GM12874 (cell line): ENCODE measurements at regions not wholly inside any gene's neighbourhood (a gene's known extent, or its start where the extent isn't known, plus 50 kb on each side); places are given as distances from the start of the nearest gene placed in this dataset.
A peak's percentile ranks its signal among the peaks of the same experiment; 100 is the strongest.

Source experiments
- TF ChIP-seq, protein P1 (sequence below): IDR thresholded peaks from 2 replicates; pipeline ENCODE4 v1.5.1; 2011; ENCODE audit warnings: low read depth, mild to moderate bottlenecking, control low read depth, low read length, moderate library complexity; ENCODE audit not compliant: insufficient read depth

DNA sequence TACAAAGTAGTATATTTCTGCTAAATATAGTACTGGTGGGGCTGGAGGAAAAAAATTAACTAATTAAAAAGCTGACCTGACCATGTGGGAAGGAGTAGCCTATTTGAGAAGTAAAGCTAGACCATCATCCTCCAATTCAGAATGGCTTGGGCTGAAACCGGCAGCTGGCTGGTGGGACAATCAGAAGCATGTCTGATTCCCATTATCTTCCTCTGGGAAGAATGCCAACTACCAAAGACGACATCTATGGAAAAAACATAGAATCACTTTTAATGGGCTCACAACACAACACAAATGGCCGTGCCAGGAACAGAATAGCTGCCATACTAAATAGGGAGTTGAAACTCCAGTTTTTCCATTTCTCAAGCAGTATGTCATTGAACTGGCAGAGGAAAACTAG is 120.4 kb upstream of the FREM2 start:
- TF ChIP-seq, protein P1, sequence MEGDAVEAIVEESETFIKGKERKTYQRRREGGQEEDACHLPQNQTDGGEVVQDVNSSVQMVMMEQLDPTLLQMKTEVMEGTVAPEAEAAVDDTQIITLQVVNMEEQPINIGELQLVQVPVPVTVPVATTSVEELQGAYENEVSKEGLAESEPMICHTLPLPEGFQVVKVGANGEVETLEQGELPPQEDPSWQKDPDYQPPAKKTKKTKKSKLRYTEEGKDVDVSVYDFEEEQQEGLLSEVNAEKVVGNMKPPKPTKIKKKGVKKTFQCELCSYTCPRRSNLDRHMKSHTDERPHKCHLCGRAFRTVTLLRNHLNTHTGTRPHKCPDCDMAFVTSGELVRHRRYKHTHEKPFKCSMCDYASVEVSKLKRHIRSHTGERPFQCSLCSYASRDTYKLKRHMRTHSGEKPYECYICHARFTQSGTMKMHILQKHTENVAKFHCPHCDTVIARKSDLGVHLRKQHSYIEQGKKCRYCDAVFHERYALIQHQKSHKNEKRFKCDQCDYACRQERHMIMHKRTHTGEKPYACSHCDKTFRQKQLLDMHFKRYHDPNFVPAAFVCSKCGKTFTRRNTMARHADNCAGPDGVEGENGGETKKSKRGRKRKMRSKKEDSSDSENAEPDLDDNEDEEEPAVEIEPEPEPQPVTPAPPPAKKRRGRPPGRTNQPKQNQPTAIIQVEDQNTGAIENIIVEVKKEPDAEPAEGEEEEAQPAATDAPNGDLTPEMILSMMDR, result no peak

DNA sequence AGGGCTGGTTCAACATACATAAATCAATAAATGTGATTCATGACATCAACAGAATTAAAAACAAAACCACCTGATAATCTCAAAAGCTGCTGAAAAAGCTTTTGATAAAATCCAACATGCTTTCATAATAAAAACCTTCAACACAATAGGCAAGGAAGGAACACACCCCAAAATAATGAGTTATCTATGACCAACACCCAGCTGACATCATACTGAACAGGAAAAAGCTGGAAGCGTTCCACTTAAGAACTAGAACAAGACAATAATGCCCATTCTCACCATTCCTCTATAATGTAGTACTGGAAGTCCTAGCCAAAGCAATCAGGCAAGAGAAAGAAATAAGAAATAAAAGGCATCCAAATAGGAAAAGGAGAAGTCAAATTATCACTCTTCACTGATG is 116.2 kb upstream of the FREM2 start:
- TF ChIP-seq, protein P1, result no peak

DNA sequence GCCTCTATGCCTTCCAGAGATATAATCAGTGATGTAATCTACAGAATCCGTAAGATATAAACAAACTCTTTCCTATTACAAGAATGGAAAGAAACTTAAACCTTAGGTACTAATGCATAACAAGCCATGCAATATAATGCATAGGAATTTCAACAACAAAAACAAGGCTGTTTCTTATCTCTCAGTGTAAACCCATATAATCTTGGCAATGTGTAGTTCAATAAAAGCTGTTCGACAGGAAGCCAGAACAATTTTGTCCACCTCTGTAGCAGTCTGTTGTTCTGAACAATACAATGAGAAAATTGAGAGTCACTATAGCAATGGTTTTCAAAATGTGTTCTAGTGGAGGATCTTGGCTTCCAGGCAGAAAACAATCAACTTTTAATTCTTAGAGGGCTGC is 111.5 kb upstream of the FREM2 start:
- TF ChIP-seq, protein P1, result no peak

DNA sequence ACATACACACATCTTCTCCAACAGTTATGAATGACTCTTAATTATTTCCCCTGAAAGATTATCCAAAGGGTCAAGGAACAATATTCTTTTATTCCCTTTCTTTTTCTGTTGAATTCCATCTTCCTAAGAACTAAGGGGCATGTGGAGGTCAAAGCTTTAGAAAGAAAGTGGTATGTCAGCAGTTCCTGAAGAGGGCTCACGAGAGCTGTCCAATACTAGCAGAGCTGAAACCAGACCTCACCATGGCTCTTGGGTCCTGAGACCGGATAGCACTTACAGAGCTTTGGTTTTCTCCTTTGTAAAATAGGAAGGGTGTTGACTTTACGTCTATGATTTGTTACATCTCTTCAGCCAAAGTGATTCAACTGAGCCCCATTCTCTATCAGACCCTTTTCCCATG is 109.8 kb upstream of the FREM2 start:
- TF ChIP-seq, protein P1, result no peak

DNA sequence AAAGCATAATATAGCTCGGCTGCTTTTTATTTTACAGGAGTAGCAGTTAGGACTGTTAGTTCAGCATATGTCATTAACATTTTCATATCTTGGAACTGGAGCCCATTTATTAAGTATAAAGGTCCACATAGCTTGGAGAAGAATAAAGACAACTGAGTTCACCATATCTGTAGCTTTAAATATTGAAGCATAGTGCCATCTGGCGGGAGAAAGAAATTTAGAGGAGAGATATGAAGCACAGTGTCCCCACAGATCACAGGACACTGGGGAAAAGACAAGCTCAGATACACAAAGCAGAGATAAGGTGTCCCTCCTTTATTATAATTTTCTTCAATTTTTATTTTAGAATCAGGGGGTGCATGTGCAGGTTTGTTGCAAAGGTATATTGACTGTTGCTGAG is 104.7 kb upstream of the FREM2 start:
- TF ChIP-seq, protein P1, result 0 out of 2 replicates have a peak, but pooled peaks have one; percentile 4

DNA sequence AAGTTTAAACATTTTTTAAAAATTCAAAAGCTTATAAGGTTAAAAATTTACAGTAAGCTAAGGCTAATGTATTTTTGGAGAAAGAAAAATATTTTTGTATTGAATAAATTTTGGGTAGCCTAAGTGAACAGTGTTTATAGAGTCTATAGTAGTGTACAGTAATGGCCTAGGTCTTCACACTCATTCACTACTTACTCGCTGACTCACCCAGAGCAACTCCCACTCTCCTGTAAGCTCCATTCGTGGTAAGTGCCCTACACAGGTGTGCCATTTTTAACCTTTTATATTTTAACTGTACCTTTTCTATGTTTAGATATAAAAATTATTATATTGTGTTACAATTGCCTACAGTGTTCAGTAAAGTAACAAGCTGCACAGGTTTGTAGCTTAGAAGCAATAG is 96.6 kb upstream of the FREM2 start:
- TF ChIP-seq, protein P1, result no peak

DNA sequence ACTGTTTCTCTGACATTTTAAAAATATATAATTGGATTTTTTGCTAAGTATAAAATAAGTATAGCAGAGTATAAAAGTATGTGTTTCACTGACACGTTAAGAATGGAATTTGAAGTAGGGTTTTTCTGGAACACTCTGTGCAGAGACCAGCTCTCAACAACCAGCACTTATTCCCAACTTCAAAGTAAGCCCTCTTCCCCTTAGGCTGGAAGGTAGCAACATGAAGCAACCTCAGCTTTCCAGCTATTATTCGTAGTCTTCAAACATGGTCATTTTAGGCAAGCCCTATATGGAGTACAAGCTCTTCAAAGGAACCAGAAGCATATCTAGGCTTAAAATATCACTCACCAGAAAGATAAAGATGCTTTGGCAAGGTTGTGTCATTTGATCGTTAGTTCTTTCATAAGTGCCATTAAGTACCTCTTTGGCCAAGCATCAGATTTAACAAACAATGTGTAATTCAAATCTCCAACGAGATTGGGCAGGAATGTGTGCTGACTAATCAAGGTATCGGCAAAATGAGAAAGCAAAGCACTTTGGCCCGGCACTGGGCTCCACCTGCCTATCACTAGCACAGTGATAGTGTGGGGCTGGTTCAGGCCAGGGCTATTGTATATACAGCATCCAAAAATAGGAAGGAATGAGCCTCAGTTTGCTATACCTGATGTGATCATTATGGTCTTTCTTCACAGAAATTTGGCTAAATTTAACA is 95.9 kb upstream of the FREM2 start:
- TF ChIP-seq, protein P1, result no peak
